ENCODE measurements at regions not wholly inside any gene's neighbourhood (a gene's known extent, or its start where the extent isn't known, plus 50 kb on each side); places are given as distances from the start of the nearest gene placed in this dataset.

GRCh38 chr2:160674146-160674750, 180.6 kb upstream of the RBMS1 start:
- no peak for DNase-seq (ENCODE audit: low read depth)

- no peak for DNase-seq (ENCODE audit: low read depth)
These were observed 186.1 kb upstream of the RBMS1 start for GRCh38 chr2:160679686-160680085.

DNA sequence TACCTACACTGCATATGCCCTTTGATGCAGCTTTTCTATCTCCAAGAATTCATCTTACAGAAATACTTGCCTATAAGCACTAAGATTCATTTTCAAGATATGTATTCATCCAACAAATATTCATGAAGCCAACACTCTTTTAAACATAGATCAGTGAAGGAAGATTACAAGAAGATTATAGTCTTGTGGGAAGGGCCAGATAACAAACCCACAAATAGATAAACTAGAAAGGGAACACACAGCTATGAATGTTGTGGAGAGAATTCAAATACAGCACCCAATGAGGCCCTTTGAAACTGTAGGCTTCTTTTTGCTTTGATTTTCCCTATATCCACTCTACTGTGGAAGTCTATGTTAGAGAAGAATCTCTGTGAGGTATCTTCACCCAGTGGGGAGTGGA, 186.7 kb upstream of the RBMS1 start:
- DNase-seq (ENCODE audit: low read depth), result no peak

- DNase-seq (ENCODE audit: low read depth), result no peak
These were observed 187.4 kb upstream of the RBMS1 start for GRCh38 chr2:160680974-160681373.

DNA sequence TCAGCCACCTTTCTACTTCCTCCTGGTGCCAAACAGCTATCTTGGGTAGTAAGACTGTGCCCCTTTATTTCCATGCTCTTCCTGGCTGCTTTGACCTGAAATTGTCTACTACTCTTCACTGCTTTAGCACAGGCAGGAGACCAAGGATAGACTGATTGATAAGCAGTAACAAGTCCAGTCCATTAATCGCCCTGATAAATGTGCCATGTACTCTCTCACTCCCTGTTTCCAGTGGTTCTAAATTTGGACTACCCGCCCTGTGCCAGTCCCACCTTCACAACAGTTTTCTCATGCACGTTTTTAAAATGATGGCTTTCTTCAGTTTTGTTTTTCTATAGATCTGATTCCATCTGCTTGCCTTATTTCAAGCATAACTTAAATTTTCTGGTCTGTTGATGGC, 189.6 kb upstream of the RBMS1 start:
- no peak for DNase-seq (ENCODE audit: low read depth)

- no peak for DNase-seq (ENCODE audit: low read depth)
These were observed 194.0 kb upstream of the RBMS1 start for GRCh38 chr2:160687629-160688028.

- DNase-seq (ENCODE audit: low read depth), result no peak
These were observed 195.8 kb upstream of the RBMS1 start for GRCh38 chr2:160689441-160689840.

DNA sequence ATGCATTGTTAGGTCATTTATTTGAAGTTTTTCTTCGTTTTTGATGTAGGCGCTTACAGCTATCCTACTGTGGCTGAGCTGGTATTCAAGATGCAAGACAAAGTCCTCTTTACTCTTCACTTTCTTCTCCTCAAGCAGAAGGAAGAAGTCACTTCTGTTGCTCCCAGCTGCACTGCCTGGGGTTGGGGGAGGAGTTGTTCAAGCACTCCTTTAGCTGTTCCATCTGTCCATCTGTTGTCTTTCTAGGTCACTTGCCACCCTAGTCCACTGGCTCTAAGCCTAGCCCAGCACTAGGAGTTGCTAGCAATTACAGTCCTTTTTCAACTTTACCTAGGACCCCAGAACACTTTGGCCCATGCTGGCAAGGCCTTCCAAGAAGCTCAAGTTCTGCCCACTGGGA, 200.6 kb upstream of the RBMS1 start:
- DNase-seq (ENCODE audit: low read depth), result no peak

DNA sequence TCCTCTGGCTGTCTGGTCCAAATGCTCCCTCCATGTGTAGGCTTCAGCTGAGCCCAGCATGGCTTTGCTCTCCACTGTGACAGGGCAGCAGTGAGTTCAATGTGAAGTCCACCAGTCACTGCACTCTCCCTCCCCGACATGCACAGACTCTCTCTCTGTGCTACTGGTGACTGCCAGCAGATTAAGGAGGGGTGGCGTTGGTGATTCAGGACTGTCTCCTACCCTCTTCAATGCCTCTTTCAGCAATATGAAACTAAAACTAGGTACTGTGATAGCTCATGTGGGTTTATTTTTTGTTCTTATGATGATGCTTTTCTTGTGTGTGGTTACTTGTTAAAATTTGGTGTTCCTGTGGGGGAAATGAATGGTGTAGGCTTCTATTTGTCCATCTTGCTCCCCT, 201.0 kb upstream of the RBMS1 start:
- DNase-seq (ENCODE audit: low read depth), result no peak

- no peak for DNase-seq (ENCODE audit: low read depth)
These were observed 201.9 kb upstream of the RBMS1 start for GRCh38 chr2:160695402-160696086.

DNA sequence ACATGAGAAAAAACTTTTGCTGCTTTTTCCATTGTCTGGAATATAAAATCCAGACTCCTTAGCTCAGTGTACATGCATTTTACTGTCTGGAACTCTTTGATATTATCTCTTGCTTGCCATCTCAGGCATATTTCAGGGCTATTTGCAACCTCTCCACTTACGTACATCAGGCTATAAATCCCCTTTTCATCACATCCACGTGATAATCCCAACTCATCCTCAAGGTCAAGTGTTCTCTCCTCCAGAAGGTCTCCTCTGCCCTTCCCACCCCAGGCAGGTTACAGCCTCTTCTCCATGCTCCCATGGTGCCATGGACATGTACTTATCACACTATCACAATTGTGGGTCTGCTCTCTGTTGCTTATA, 202.5 kb upstream of the RBMS1 start:
- DNase-seq (ENCODE audit: low read depth), result no peak

- DNase-seq (ENCODE audit: low read depth), result no peak
These were observed 204.2 kb upstream of the RBMS1 start for GRCh38 chr2:160697817-160698216.

GRCh38 chr2:160700021-160700814, 206.6 kb upstream of the RBMS1 start:
- no peak for DNase-seq (ENCODE audit: low read depth)

DNA sequence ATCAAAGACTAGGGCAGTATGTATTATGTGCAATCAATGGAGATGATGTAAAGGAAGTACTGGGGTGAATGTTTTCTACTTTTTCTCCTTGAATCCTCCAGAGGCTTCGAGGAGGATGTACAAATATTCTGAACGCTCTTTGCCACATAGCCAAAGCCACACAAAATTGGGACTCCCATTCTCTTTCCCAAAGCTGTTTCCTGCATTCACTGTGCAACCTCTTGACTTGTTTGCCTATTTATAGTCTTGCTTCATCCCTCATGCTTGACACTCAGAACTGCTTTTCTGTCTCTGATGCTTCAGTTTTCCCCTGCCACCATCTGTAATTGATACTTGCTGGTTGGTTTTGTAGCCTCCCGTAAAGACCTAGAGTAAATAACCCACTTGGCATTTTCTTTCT, 208.2 kb upstream of the RBMS1 start:
- DNase-seq (ENCODE audit: low read depth), result no peak

GRCh38 chr2:160702754-160703153, 209.1 kb upstream of the RBMS1 start:
- no peak for DNase-seq (ENCODE audit: low read depth)

- DNase-seq (ENCODE audit: low read depth), result no peak
These were observed 210.3 kb upstream of the RBMS1 start for GRCh38 chr2:160703648-160704585.

- no peak for DNase-seq (ENCODE audit: low read depth)
These were observed 221.8 kb upstream of the RBMS1 start for GRCh38 chr2:160715428-160715827.

DNA sequence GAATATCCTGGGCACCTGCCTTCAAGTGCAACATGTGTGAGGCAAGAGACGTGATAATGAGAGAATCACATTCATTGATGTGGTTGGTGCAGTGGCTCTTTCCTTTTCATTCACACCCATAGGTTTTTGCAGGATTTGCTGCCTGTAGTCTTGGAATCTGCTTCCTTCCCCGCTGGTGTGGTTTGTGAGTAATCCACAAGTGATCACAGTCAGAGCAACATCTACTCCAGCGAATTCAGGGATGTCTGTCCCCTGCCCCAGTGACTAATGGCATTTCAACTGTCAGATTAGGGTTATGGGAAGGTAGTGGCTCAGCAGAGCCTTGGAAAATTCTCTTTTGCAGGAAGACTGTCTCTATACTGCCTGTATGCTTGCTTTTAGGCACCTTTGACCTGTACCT, 225.5 kb upstream of the RBMS1 start:
- no peak for DNase-seq (ENCODE audit: low read depth)

DNA sequence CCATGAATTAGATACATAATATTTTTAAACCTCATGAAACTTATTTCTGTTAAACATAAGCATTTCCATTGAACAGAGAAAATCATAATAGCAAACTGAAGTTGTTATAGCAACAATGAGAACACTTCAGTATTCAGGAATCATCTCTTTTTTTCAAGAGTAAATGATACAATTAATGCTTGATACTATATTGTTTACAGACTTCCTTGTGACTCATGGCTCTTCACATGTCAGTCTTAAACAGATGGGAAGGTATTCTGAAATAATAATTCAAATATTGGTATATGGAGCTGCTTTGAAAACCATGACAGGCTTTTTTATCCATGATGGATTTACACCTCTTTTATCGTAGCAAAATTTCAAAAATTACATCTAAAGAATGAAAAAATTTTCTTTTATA, 226.5 kb upstream of the RBMS1 start:
- DNase-seq (ENCODE audit: low read depth), result no peak

DNA sequence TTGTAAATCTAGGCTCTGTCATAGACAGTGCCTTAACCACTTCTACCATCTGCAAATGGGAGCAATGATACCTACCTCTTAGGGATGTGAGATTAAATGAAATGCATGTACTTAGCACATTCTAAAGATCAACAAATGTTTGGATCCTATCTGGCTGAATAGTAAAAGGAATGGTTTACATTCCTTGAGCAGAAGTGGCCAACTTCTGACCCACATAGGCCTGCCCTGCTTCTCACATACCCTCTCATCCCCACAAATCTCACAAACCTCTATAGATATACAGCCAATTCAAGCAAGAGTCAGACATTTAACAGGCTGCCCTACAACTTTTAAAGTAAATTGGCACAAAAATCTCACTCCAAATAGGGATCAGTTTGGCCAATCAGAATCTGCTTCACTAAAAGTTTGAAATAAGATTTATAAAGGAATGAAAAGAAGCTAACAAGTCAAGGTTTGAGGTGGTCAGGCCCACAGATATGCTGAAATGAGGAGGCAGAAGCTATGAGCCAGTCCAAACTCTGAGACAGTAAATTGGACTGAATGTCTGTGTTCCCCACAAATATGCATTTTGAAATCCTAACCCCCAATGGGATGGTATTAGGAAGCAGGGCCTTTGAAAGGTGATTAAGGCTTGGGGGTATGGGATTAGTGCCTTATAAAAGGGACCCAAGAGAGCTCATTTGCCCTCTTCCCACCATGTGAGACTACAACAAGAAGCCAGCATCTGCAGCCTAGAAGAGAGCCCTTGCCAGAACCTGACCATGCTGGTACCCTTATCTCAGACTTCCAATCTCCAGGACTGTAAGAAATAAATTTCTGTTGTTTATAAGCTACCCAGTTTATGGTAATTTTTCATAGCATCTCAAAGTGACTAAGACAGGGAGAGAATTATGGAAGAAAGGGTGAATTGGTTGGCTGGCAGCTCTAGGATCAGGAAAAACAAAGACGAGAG, 227.8 kb upstream of the RBMS1 start:
- DNase-seq (ENCODE audit: low read depth), result no peak

DNA sequence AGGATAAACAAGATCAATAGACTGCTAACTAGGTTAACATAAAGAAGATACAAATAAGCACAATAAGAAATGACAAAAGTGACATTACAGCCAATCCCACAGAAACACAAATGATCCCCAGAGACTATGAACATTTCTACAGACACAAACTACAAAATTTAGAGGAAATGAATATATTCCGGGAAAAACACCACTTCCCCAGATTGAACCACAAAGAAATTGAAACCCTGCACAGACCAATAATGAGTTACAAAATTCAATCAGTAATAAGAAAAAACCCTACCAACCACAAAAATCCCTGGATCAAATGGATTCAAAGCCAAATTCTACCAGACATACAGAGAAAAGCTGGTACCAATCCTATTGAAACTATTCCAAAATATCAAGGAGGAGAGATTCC, 232.4 kb upstream of the RBMS1 start:
- no peak for DNase-seq (ENCODE audit: low read depth)
